ENCODE measurements at regions not wholly inside any gene's neighbourhood (a gene's known extent, or its start where the extent isn't known, plus 50 kb on each side); places are given as distances from the start of the nearest gene placed in this dataset.
"Not testable (repeated sequence)": the region's sequence is repeated elsewhere in the genome, so short reads cannot be mapped to it uniquely, and the experiment has no call there.

GRCh38 chr7:156369929-156370328, 270.6 kb upstream of the RNF32 start:
- 78 to 80% methylated on average over 6 of the region's 6 CpGs for WGBS, 2 donors
- ATAC-seq (ENCODE audit: low FRiP score); intact Hi-C loops (cut with DNase I): not testable (repeated sequence)

GRCh38 chr7:156368053-156368843, 272.3 kb upstream of the RNF32 start:
- H3K36me3 ChIP-seq (ENCODE audit: control insufficient read depth in 1 of 2, insufficient read depth in 2 of 2, low read length in 1 of 2): no peaks in the 10 kb centered on the region
- WGBS, 2 donors: 75 to 81% methylated on average over 12 of the region's 12 CpGs
- H3K4me3 ChIP-seq (ENCODE audit: low read length in 2 of 2): no peak overlapping the region
- intact Hi-C loops (cut with DNase I): no loop called here
- H3K27ac ChIP-seq (ENCODE audit: low read depth in 1 of 2, low read length in 2 of 2): no peak overlapping the region
- H3K4me1 ChIP-seq (ENCODE audit: control insufficient read depth in 1 of 2, insufficient read depth in 2 of 2, low read length in 2 of 2): no peaks in the 10 kb centered on the region
- H3K9me3 ChIP-seq (ENCODE audit: control insufficient read depth, low read length): peaks cover 2% of the 10 kb centered on the region
- ATAC-seq (ENCODE audit: low FRiP score) (no peak), DNase-seq (no peak)
- no peaks in the 10 kb centered on the region for H3K27me3 ChIP-seq (ENCODE audit: control insufficient read depth in 1 of 2, insufficient read depth in 2 of 2, low read length in 1 of 2)

More at GRCh38 chr7:156369929-156370328, 270.6 kb upstream of the RNF32 start:
- H3K36me3 ChIP-seq (ENCODE audit: control insufficient read depth in 1 of 2, insufficient read depth in 2 of 2, low read length in 1 of 2); H3K4me3 ChIP-seq (ENCODE audit: low read length in 2 of 2); H3K27ac ChIP-seq (ENCODE audit: low read depth in 1 of 2, low read length in 2 of 2); H3K9me3 ChIP-seq (ENCODE audit: control insufficient read depth, low read length); H3K27me3 ChIP-seq (ENCODE audit: control insufficient read depth in 1 of 2, insufficient read depth in 2 of 2, low read length in 1 of 2); DNase-seq; H3K4me1 ChIP-seq (ENCODE audit: control insufficient read depth in 1 of 2, insufficient read depth in 2 of 2, low read length in 2 of 2): not testable (repeated sequence)

DNA sequence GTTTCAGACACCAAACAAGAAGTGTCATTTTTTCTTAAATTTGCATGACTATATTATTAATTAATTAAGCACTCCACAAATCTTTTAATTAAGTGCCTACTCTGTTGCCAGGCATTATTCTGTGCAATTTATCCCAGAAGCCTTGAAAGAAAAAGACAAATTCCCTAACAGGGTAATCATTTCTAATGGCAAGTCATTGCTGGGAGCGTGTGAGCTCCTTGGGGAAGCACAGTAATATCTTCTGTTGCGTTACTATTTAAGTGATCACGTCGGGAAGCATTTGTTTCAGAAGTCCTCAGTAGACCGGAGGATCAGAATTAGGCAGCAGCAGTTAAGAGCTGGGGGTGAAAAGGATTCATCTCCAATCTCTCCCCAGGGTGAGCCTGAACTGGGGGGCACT, 276.8 kb upstream of the RNF32 start:
- H3K27ac ChIP-seq (ENCODE audit: low read depth in 1 of 2, low read length in 2 of 2): no peak overlapping the region
- H3K4me3 ChIP-seq (ENCODE audit: low read length in 2 of 2): no peak overlapping the region
- DNase-seq (no peak), ATAC-seq (ENCODE audit: low FRiP score) (no peak)
- WGBS, 2 donors: 79 to 80% methylated on average over 5 of the region's 5 CpGs
- H3K36me3 ChIP-seq (ENCODE audit: control insufficient read depth in 1 of 2, insufficient read depth in 2 of 2, low read length in 1 of 2): no peaks in the 10 kb centered on the region
- H3K9me3 ChIP-seq (ENCODE audit: control insufficient read depth, low read length): no peaks in the 10 kb centered on the region
- intact Hi-C loops (cut with DNase I): no loop called here
- H3K27me3 ChIP-seq (ENCODE audit: control insufficient read depth in 1 of 2, insufficient read depth in 2 of 2, low read length in 1 of 2): no peaks in the 10 kb centered on the region
- H3K4me1 ChIP-seq (ENCODE audit: control insufficient read depth in 1 of 2, insufficient read depth in 2 of 2, low read length in 2 of 2): no peaks in the 10 kb centered on the region

GRCh38 chr7:156360835-156361234, 279.7 kb upstream of the RNF32 start:
- no peak overlapping the region for H3K4me3 ChIP-seq (ENCODE audit: low read length in 2 of 2)
- H3K9me3 ChIP-seq (ENCODE audit: control insufficient read depth, low read length): no peaks in the 10 kb centered on the region
- 24 to 34% methylated on average over 6 of the region's 6 CpGs for WGBS, 2 donors
- no peaks in the 10 kb centered on the region for H3K27me3 ChIP-seq (ENCODE audit: control insufficient read depth in 1 of 2, insufficient read depth in 2 of 2, low read length in 1 of 2)
- no peaks in the 10 kb centered on the region for H3K36me3 ChIP-seq (ENCODE audit: control insufficient read depth in 1 of 2, insufficient read depth in 2 of 2, low read length in 1 of 2)
- no peaks in the 10 kb centered on the region for H3K4me1 ChIP-seq (ENCODE audit: control insufficient read depth in 1 of 2, insufficient read depth in 2 of 2, low read length in 2 of 2)
- DNase-seq (no peak), ATAC-seq (ENCODE audit: low FRiP score) (no peak)
- intact Hi-C loops (cut with DNase I): no loop called here
- no peak overlapping the region for H3K27ac ChIP-seq (ENCODE audit: low read depth in 1 of 2, low read length in 2 of 2)

DNA sequence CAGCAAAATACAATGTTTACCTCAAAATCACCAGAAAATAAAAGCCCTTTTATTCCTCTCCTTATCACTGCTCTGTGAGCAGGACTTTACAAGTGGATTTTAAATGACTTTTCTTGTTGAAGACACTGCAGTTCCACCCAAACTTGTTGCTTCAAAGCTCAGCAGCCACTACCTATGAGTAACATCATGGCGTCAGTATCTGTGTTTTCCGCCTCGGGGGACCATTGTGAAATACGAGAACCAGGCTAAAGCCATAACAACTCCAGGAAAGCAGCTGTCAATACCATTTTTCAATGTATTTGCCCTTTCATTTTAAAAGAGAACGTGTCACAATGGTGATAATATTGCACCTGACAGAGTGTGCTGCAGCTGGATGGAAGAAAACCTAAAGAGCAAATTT, 284.0 kb upstream of the RNF32 start:
- Histone ChIP-seq H3K27me3 (ENCODE audit: control insufficient read depth in 1 of 2, insufficient read depth in 2 of 2, low read length in 1 of 2) (no peaks in the 10 kb centered on the region), H3K4me1 (ENCODE audit: control insufficient read depth in 1 of 2, insufficient read depth in 2 of 2, low read length in 2 of 2) (no peaks in the 10 kb centered on the region), H3K27ac (ENCODE audit: low read depth in 1 of 2, low read length in 2 of 2) (no peak overlapping the region), H3K36me3 (ENCODE audit: control insufficient read depth in 1 of 2, insufficient read depth in 2 of 2, low read length in 1 of 2) (no peaks in the 10 kb centered on the region), H3K4me3 (ENCODE audit: low read length in 2 of 2) (no peak overlapping the region), H3K9me3 (ENCODE audit: control insufficient read depth, low read length) (no peaks in the 10 kb centered on the region)
- intact Hi-C loops (cut with DNase I): no loop called here
- no peak for ATAC-seq (ENCODE audit: low FRiP score)
- no peak for DNase-seq
- WGBS, 2 donors: 75 to 85% methylated on average over 5 of the region's 5 CpGs

DNA sequence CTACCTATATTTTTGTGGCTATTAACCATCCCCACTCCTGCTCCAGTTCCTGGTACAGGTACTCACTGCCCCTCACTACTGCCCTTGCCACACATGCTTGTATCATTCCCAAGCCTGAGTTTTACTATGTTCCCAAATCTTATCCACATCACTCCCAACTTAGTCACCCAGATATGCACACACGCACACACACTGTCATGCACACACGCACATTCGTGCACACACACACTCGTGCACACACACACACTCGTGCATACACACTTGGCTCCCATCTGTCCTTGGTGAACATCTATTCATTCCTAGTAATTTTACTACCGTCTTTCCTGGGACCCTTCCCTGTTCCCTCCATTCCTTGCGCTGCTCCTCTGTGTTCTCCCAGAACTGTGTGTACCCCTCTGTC, 287.2 kb upstream of the RNF32 start:
- Histone ChIP-seq H3K27me3 (ENCODE audit: control insufficient read depth in 1 of 2, insufficient read depth in 2 of 2, low read length in 1 of 2) (no peaks in the 10 kb centered on the region), H3K4me3 (ENCODE audit: low read length in 2 of 2) (no peak overlapping the region), H3K4me1 (ENCODE audit: control insufficient read depth in 1 of 2, insufficient read depth in 2 of 2, low read length in 2 of 2) (no peaks in the 10 kb centered on the region), H3K27ac (ENCODE audit: low read depth in 1 of 2, low read length in 2 of 2) (no peak overlapping the region), H3K9me3 (ENCODE audit: control insufficient read depth, low read length) (no peaks in the 10 kb centered on the region), H3K36me3 (ENCODE audit: control insufficient read depth in 1 of 2, insufficient read depth in 2 of 2, low read length in 1 of 2) (no peaks in the 10 kb centered on the region)
- DNase-seq (no peak), ATAC-seq (ENCODE audit: low FRiP score) (no peak)
- WGBS, 2 donors: 87 to 92% methylated on average over 7 of the region's 7 CpGs
- intact Hi-C loops (cut with DNase I): no loop called here

DNA sequence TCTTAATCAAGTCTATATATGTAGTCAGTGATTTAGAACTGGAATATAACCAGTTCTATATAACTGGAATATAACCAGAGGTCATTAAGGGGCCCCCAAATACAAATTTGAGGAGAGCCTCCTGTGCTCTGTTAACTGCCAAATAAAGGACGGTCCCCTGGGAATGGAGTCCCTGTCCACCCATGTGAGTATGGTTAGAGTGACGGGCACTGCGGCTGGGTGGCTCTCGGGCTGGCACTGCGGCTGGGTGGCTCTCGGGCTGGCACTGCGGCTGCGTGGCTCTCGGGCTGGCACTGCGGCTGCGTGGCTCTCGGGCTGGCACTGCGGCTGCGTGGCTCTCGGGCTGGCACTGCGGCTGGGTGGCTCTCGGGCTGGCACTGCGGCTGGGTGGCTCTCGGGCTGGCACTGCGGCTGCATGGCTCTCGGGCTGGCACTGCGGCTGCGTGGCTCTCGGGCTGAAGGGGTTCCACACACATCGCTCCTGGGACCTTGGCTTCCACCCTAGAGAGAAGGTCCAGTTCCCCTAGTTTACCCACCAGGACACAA, 292.8 kb upstream of the RNF32 start:
- H3K4me3 ChIP-seq (ENCODE audit: low read length in 2 of 2); intact Hi-C loops (cut with DNase I): not testable (repeated sequence)

DNA sequence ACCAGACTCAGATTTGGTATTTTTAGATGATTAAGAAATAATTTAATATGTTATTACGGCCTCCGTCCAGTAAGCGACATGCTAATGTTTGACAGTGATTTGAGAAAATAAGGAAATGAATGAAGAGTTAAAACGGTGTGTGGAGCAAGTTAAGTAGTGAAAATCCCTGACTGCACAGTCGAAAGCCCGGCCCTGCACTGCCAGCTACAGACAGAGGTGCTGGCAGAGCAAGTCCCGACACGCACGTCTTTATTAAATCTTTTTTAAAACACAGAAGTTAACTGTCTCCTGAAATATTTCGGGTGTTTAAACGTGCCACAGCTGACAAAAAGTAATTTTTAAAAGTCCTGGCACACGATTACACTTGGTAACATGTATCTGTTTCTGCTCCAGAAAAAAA, 293.4 kb upstream of the RNF32 start:
- Histone ChIP-seq H3K36me3 (ENCODE audit: control insufficient read depth in 1 of 2, insufficient read depth in 2 of 2, low read length in 1 of 2) (no peaks in the 10 kb centered on the region), H3K4me3 (ENCODE audit: low read length in 2 of 2) (no peak overlapping the region), H3K4me1 (ENCODE audit: control insufficient read depth in 1 of 2, insufficient read depth in 2 of 2, low read length in 2 of 2) (no peaks in the 10 kb centered on the region), H3K9me3 (ENCODE audit: control insufficient read depth, low read length) (peaks cover 3% of the 10 kb centered on the region), H3K27ac (ENCODE audit: low read depth in 1 of 2, low read length in 2 of 2) (no peak overlapping the region), H3K27me3 (ENCODE audit: control insufficient read depth in 1 of 2, insufficient read depth in 2 of 2, low read length in 1 of 2) (no peaks in the 10 kb centered on the region)
- ATAC-seq (ENCODE audit: low FRiP score): no peak
- intact Hi-C loops (cut with DNase I): no loop called here
- DNase-seq: no peak
- WGBS, 2 donors: 70 to 80% methylated on average over 12 of the region's 12 CpGs

More for the DNA sequence above, 292.8 kb upstream of the RNF32 start:
- not testable (repeated sequence) for H3K4me1 ChIP-seq (ENCODE audit: control insufficient read depth in 1 of 2, insufficient read depth in 2 of 2, low read length in 2 of 2); H3K9me3 ChIP-seq (ENCODE audit: control insufficient read depth, low read length); H3K27ac ChIP-seq (ENCODE audit: low read depth in 1 of 2, low read length in 2 of 2); DNase-seq; ATAC-seq (ENCODE audit: low FRiP score); H3K27me3 ChIP-seq (ENCODE audit: control insufficient read depth in 1 of 2, insufficient read depth in 2 of 2, low read length in 1 of 2); H3K36me3 ChIP-seq (ENCODE audit: control insufficient read depth in 1 of 2, insufficient read depth in 2 of 2, low read length in 1 of 2)
- WGBS, 2 donors: 95% methylated on average over 25 of the region's 25 CpGs

GRCh38 chr7:156344595-156344994, 296.0 kb upstream of the RNF32 start:
- H3K4me1 ChIP-seq (ENCODE audit: control insufficient read depth in 1 of 2, insufficient read depth in 2 of 2, low read length in 2 of 2): no peaks in the 10 kb centered on the region
- DNase-seq (no peak), ATAC-seq (ENCODE audit: low FRiP score) (no peak)
- H3K9me3 ChIP-seq (ENCODE audit: control insufficient read depth, low read length): peaks cover 3% of the 10 kb centered on the region
- H3K4me3 ChIP-seq (ENCODE audit: low read length in 2 of 2): no peak overlapping the region
- no peaks in the 10 kb centered on the region for H3K27me3 ChIP-seq (ENCODE audit: control insufficient read depth in 1 of 2, insufficient read depth in 2 of 2, low read length in 1 of 2)
- intact Hi-C loops (cut with DNase I): no loop called here
- no peak overlapping the region for H3K27ac ChIP-seq (ENCODE audit: low read depth in 1 of 2, low read length in 2 of 2)
- no peaks in the 10 kb centered on the region for H3K36me3 ChIP-seq (ENCODE audit: control insufficient read depth in 1 of 2, insufficient read depth in 2 of 2, low read length in 1 of 2)
- 91 to 97% methylated on average over 3 of the region's 3 CpGs for WGBS, 2 donors
